Esophagus squamous epithelium (tissue), 4 donors: ENCODE measurements at regions not wholly inside any gene's neighbourhood (a gene's known extent, or its start where the extent isn't known, plus 50 kb on each side); places are given as distances from the start of the nearest gene placed in this dataset.

Experiments
- POLR2A ChIP-seq, 4 donors: fragments of 450-650 bp; IDR thresholded peaks; one replicate each; pipeline ENCODE4 v1.6.1; 2017; ENCODE audit warnings: antibody characterized with exemption in 4 of 4, mild to moderate bottlenecking in 4 of 4, moderate library complexity in 3 of 4
- TF ChIP-seq, protein P1 (sequence below), 6 experiments: fragments of 450-650 bp in 4 of 6; fragments of 200-600 bp in 2 of 6; sonication (generic) in 2 of 6; IDR thresholded peaks; one replicate each; pipeline ENCODE4 v1.5.1; 2016 to 2019; ENCODE audit warnings: antibody characterized with exemption in 6 of 6, mild to moderate bottlenecking in 4 of 6, moderate library complexity in 4 of 6

GRCh38 chr6:165976684-165977083 is 191.0 kb downstream of the TBXT start:
- TF ChIP-seq, protein P1, sequence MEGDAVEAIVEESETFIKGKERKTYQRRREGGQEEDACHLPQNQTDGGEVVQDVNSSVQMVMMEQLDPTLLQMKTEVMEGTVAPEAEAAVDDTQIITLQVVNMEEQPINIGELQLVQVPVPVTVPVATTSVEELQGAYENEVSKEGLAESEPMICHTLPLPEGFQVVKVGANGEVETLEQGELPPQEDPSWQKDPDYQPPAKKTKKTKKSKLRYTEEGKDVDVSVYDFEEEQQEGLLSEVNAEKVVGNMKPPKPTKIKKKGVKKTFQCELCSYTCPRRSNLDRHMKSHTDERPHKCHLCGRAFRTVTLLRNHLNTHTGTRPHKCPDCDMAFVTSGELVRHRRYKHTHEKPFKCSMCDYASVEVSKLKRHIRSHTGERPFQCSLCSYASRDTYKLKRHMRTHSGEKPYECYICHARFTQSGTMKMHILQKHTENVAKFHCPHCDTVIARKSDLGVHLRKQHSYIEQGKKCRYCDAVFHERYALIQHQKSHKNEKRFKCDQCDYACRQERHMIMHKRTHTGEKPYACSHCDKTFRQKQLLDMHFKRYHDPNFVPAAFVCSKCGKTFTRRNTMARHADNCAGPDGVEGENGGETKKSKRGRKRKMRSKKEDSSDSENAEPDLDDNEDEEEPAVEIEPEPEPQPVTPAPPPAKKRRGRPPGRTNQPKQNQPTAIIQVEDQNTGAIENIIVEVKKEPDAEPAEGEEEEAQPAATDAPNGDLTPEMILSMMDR (IDR thresholded peaks at IDR 0.05), result no peak
- no peak for TF ChIP-seq POLR2A (IDR thresholded peaks at IDR 0.05)
